Lower leg skin (tissue), 3 donors: ENCODE measurements at regions not wholly inside any gene's neighbourhood (a gene's known extent, or its start where the extent isn't known, plus 50 kb on each side); places are given as distances from the start of the nearest gene placed in this dataset.

ENCODE experiments used
- POLR2A ChIP-seq, 2 donors: fragments of 450-650 bp; IDR thresholded peaks; one replicate each; pipeline ENCODE4 v1.6.1; 2016 to 2017; ENCODE audit warnings: antibody characterized with exemption in 2 of 2, mild to moderate bottlenecking in 1 of 2, moderate library complexity in 1 of 2
- TF ChIP-seq, protein P1 (sequence below), 3 donors: fragments of 450-650 bp; IDR thresholded peaks; one replicate each; pipeline ENCODE4 v1.5.1; 2016; ENCODE audit warnings: antibody characterized with exemption in 3 of 3, mild to moderate bottlenecking in 3 of 3, moderate library complexity in 2 of 3

DNA sequence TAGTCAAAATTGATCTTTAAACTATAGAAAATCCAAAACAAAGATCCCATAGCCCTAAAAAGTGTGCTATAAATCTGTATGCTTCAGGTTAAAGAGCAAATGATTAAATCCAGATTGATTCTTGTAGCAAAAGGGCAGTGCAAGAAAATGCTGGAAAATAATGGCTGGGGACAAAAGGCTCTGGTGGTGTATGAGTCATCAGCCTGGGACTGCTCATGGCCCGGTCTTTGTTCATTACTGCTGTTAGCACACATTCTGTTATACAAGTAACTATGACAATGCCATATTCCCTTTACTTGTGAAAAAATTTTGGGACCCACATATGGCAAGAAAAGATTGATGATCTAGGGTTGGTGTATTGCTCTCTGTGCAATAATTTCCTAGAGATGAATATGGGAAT, 89.1 kb downstream of the RWDD3 start:
- TF ChIP-seq, protein P1, sequence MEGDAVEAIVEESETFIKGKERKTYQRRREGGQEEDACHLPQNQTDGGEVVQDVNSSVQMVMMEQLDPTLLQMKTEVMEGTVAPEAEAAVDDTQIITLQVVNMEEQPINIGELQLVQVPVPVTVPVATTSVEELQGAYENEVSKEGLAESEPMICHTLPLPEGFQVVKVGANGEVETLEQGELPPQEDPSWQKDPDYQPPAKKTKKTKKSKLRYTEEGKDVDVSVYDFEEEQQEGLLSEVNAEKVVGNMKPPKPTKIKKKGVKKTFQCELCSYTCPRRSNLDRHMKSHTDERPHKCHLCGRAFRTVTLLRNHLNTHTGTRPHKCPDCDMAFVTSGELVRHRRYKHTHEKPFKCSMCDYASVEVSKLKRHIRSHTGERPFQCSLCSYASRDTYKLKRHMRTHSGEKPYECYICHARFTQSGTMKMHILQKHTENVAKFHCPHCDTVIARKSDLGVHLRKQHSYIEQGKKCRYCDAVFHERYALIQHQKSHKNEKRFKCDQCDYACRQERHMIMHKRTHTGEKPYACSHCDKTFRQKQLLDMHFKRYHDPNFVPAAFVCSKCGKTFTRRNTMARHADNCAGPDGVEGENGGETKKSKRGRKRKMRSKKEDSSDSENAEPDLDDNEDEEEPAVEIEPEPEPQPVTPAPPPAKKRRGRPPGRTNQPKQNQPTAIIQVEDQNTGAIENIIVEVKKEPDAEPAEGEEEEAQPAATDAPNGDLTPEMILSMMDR (IDR thresholded peaks at IDR 0.05), result no peak
- no peak for TF ChIP-seq POLR2A (IDR thresholded peaks at IDR 0.05)
